ENCODE measurements at regions not wholly inside any gene's neighbourhood (a gene's known extent, or its start where the extent isn't known, plus 50 kb on each side); places are given as distances from the start of the nearest gene placed in this dataset.
"Not testable (repeated sequence)": the region's sequence is repeated elsewhere in the genome, so short reads cannot be mapped to it uniquely, and the experiment has no call there.

GRCh38 chr4:159410076-159410777, 307.3 kb downstream of the RAPGEF2 start:
- no peak overlapping the region for H3K27ac Mint-ChIP-seq
- peaks cover 18% of the 10 kb centered on the region for H3K27me3 Mint-ChIP-seq
- DNase-seq (no peak), ATAC-seq (no peak)
- no peaks in the 10 kb centered on the region for H3K9me3 Mint-ChIP-seq (ENCODE audit: low read depth)
- CTCF ChIA-PET: no interaction called here
- H3K36me3 Mint-ChIP-seq: no peaks in the 10 kb centered on the region
- no peak overlapping the region for H3K4me3 Mint-ChIP-seq
- H3K4me1 Mint-ChIP-seq: no peaks in the 10 kb centered on the region

- H3K4me1 Mint-ChIP-seq: no peaks in the 10 kb centered on the region
- no peaks in the 10 kb centered on the region for H3K36me3 Mint-ChIP-seq
- H3K4me3 Mint-ChIP-seq: no peak overlapping the region
- ATAC-seq (no peak), DNase-seq (no peak)
- no peaks in the 10 kb centered on the region for H3K9me3 Mint-ChIP-seq (ENCODE audit: low read depth)
- peaks cover 18% of the 10 kb centered on the region for H3K27me3 Mint-ChIP-seq
- CTCF ChIA-PET: no interaction called here
- no peak overlapping the region for H3K27ac Mint-ChIP-seq
Measured at GRCh38 chr4:159410891-159411290, 308.0 kb downstream of the RAPGEF2 start.

- DNase-seq: no peak
- ATAC-seq: no peak
- Mint-ChIP-seq H3K27me3 (peaks cover 28% of the 10 kb centered on the region), H3K4me3 (no peak overlapping the region), H3K36me3 (no peaks in the 10 kb centered on the region), H3K4me1 (no peaks in the 10 kb centered on the region), H3K27ac (no peak overlapping the region), H3K9me3 (ENCODE audit: low read depth) (no peaks in the 10 kb centered on the region)
- CTCF ChIA-PET: no interaction called here
Measured at GRCh38 chr4:159413306-159413943, 310.5 kb downstream of the RAPGEF2 start.

GRCh38 chr4:159414305-159414704, 311.4 kb downstream of the RAPGEF2 start:
- Mint-ChIP-seq H3K4me1 (no peaks in the 10 kb centered on the region), H3K36me3 (no peaks in the 10 kb centered on the region), H3K4me3 (no peak overlapping the region), H3K9me3 (ENCODE audit: low read depth) (no peaks in the 10 kb centered on the region), H3K27ac (no peak overlapping the region), H3K27me3 (peaks cover 24% of the 10 kb centered on the region)
- no peak for ATAC-seq
- no peak for DNase-seq
- CTCF ChIA-PET: no interaction called here

- CTCF ChIA-PET: no interaction called here
- Mint-ChIP-seq H3K27ac (no peak overlapping the region), H3K27me3 (peaks cover 12% of the 10 kb centered on the region), H3K4me3 (no peak overlapping the region), H3K9me3 (ENCODE audit: low read depth) (peaks cover 2% of the 10 kb centered on the region), H3K36me3 (no peaks in the 10 kb centered on the region), H3K4me1 (no peaks in the 10 kb centered on the region)
- ATAC-seq (no peak), DNase-seq (no peak)
Measured at GRCh38 chr4:159416073-159416472, 313.2 kb downstream of the RAPGEF2 start.

- peaks cover 2% of the 10 kb centered on the region for H3K9me3 Mint-ChIP-seq (ENCODE audit: low read depth)
- DNase-seq (no peak), ATAC-seq (no peak)
- no peaks in the 10 kb centered on the region for H3K4me1 Mint-ChIP-seq
- H3K4me3 Mint-ChIP-seq: no peak overlapping the region
- peaks cover 10% of the 10 kb centered on the region for H3K27me3 Mint-ChIP-seq
- no peaks in the 10 kb centered on the region for H3K36me3 Mint-ChIP-seq
- CTCF ChIA-PET: no interaction called here
- no peak overlapping the region for H3K27ac Mint-ChIP-seq
Measured at GRCh38 chr4:159416996-159417395, 314.1 kb downstream of the RAPGEF2 start.

GRCh38 chr4:159420162-159421057, 317.5 kb downstream of the RAPGEF2 start:
- Mint-ChIP-seq H3K27me3 (peaks cover 14% of the 10 kb centered on the region), H3K4me3 (no peak overlapping the region), H3K36me3 (no peaks in the 10 kb centered on the region), H3K4me1 (no peaks in the 10 kb centered on the region), H3K27ac (no peak overlapping the region), H3K9me3 (ENCODE audit: low read depth) (peaks cover 2% of the 10 kb centered on the region)
- ATAC-seq: no peak
- no peak for DNase-seq
- CTCF ChIA-PET: no interaction called here

GRCh38 chr4:159421058-159421419, 318.2 kb downstream of the RAPGEF2 start:
- H3K27ac Mint-ChIP-seq; CTCF ChIA-PET; H3K36me3 Mint-ChIP-seq; H3K4me3 Mint-ChIP-seq; H3K4me1 Mint-ChIP-seq; DNase-seq; H3K9me3 Mint-ChIP-seq (ENCODE audit: low read depth); ATAC-seq: not testable (repeated sequence)
- H3K27me3 Mint-ChIP-seq: peaks cover 14% of the 10 kb centered on the region

GRCh38 chr4:159422019-159422418, 319.1 kb downstream of the RAPGEF2 start:
- no peak for DNase-seq
- no peak overlapping the region for H3K4me3 Mint-ChIP-seq
- CTCF ChIA-PET: interaction anchor here (0.8 kb wide), 1 partner anchor 517 kb away, joined by 3 read pairs; no protein-coding TSS in a partner anchor
- peaks cover 10% of the 10 kb centered on the region for H3K27me3 Mint-ChIP-seq
- no peak overlapping the region for H3K27ac Mint-ChIP-seq
- H3K4me1 Mint-ChIP-seq: no peaks in the 10 kb centered on the region
- peaks cover 2% of the 10 kb centered on the region for H3K9me3 Mint-ChIP-seq (ENCODE audit: low read depth)
- ATAC-seq: no peak
- no peaks in the 10 kb centered on the region for H3K36me3 Mint-ChIP-seq

GRCh38 chr4:159422626-159423025, 319.7 kb downstream of the RAPGEF2 start:
- H3K4me3 Mint-ChIP-seq: no peak overlapping the region
- peaks cover 4% of the 10 kb centered on the region for H3K27me3 Mint-ChIP-seq
- H3K27ac Mint-ChIP-seq: no peak overlapping the region
- no peak for ATAC-seq
- CTCF ChIA-PET: no interaction called here
- no peaks in the 10 kb centered on the region for H3K36me3 Mint-ChIP-seq
- no peaks in the 10 kb centered on the region for H3K4me1 Mint-ChIP-seq
- peaks cover 2% of the 10 kb centered on the region for H3K9me3 Mint-ChIP-seq (ENCODE audit: low read depth)
- DNase-seq: no peak

GRCh38 chr4:159425737-159426305, 322.9 kb downstream of the RAPGEF2 start:
- Mint-ChIP-seq H3K4me1 (peaks cover 8% of the 10 kb centered on the region), H3K27me3 (peaks cover 15% of the 10 kb centered on the region), H3K9me3 (ENCODE audit: low read depth) (no peaks in the 10 kb centered on the region), H3K36me3 (no peaks in the 10 kb centered on the region), H3K4me3 (no peak overlapping the region), H3K27ac (no peak overlapping the region)
- no peak for DNase-seq
- CTCF ChIA-PET: interaction anchor here (0.6 kb wide), 1 partner anchor 31 kb away, joined by 3 read pairs; no protein-coding TSS in a partner anchor
- no peak for ATAC-seq

- H3K27me3 Mint-ChIP-seq: peaks cover 21% of the 10 kb centered on the region
- no peak overlapping the region for H3K4me3 Mint-ChIP-seq
- H3K27ac Mint-ChIP-seq: no peak overlapping the region
- H3K9me3 Mint-ChIP-seq (ENCODE audit: low read depth): no peaks in the 10 kb centered on the region
- CTCF ChIA-PET: no interaction called here
- H3K36me3 Mint-ChIP-seq: no peaks in the 10 kb centered on the region
- no peak for ATAC-seq
- no peak for DNase-seq
- H3K4me1 Mint-ChIP-seq: peaks cover 8% of the 10 kb centered on the region
Measured at GRCh38 chr4:159428293-159428692, 325.4 kb downstream of the RAPGEF2 start.

- H3K4me3 Mint-ChIP-seq: no peak overlapping the region
Measured at GRCh38 chr4:159428975-159429692, 326.3 kb downstream of the RAPGEF2 start.

More at GRCh38 chr4:159428975-159429692, 326.3 kb downstream of the RAPGEF2 start:
- ATAC-seq (peak; percentile 27), DNase-seq (no peak)
- Mint-ChIP-seq H3K36me3 (no peaks in the 10 kb centered on the region), H3K27ac (no peak overlapping the region), H3K4me1 (peaks cover 8% of the 10 kb centered on the region), H3K27me3 (peaks cover 24% of the 10 kb centered on the region), H3K9me3 (ENCODE audit: low read depth) (no peaks in the 10 kb centered on the region)
- CTCF ChIA-PET: no interaction called here

Measured in activated CD8-positive, alpha-beta memory T cell treated with anti-CD3 and anti-CD28 coated beads, Interleukin-2, amount 10 ng/mL, durations not matched to agents 7 days and 5 days (primary cell).